Pancreas (tissue), 10 donors: ENCODE measurements at regions not wholly inside any gene's neighbourhood (a gene's known extent, or its start where the extent isn't known, plus 50 kb on each side); places are given as distances from the start of the nearest gene placed in this dataset.

Experiments
- ATAC-seq, 4 donors: fragments of 200-7000 bp; cut with Tn5 transposase; one replicate each; pipeline versions ENCODE4 v1.8.0 to v1.9.1; 2020; ENCODE audit warnings: mild to moderate bottlenecking in 4 of 4, moderate library complexity in 4 of 4
- DNase-seq, 6 donors: peaks; one replicate each; pipeline ENCODE4 v3.0.0-alpha.2; 2020
- FAIRE-seq: peaks from 2 replicates; lab custom pipeline; 2012; peaks lifted over from hg19 to GRCh38; lab: Jason Lieb, UNC
- H3K27ac ChIP-seq, 4 donors: fragments of 200-600 bp; sonication (generic); 1 replicate in 3 of 4; 2 replicates in 1 of 4; pipeline versions ENCODE4 v1.5.0 to v1.8.0; 2020
- H3K27me3 ChIP-seq, 4 donors: fragments of 200-600 bp; one replicate each; pipeline ENCODE4 v1.8.0; 2021
- H3K36me3 ChIP-seq, 3 donors: fragments of 200-600 bp; sonication (generic) in 1 of 3; one replicate each; pipeline versions ENCODE4 v1.5.0 to v1.8.0; 2020 to 2021
- H3K4me1 ChIP-seq, 3 donors: fragments of 200-600 bp; one replicate each; pipeline ENCODE4 v1.8.0; 2021
- H3K4me3 ChIP-seq, 4 donors: fragments of 200-600 bp; sonication (generic) in 2 of 4; one replicate each; pipeline versions ENCODE4 v1.5.0 to v1.8.0; 2020 to 2021
- H3K9me3 ChIP-seq, 4 donors: fragments of 200-600 bp; one replicate each; pipeline ENCODE4 v1.8.0; 2021
- CTCF ChIP-seq, 4 donors: fragments of 200-600 bp; sonication (generic) in 3 of 4; IDR thresholded peaks; one replicate each; pipeline versions ENCODE4 v1.5.0 to v1.8.0; 2021; ENCODE audit warnings: antibody characterized with exemption in 4 of 4
- WGBS, 2 donors: extraction: QIAGEN DNeasy Blood & Tissue Kit; methylation state at CpG; one replicate each; pipeline ENCODE4 v1.1.7; 2013; 5-methylcytosine and 5-hydroxymethylcytosine counted together
- intact Hi-C, 3 donors: fragments of 100-400 bp; cut with DNase I; formaldehyde crosslinking; loops; one replicate each; pipeline versions ENCODE4 v1.11.1 to v1.14.2; 2022
- donor health status: healthy with polysubstance abuse.
- donor health status: DM: no; HTN: no; CAD: no; lungs with moderate emphysema.
- donor health status: DM: no; HTN: no; CAD: no.
- donor health status: control.
- donor health status: control.
- donor health status: Bipolar disorder and iron deficiency.
- donor health status: DM: yes; HTN: yes; CAD: no.
- donor health status: DM: no; HTN: no; CAD: no.
- donor health status: DM: no; HTN: no; CAD: no.
- donor health status: DM: yes; HTN: yes; CAD: no.

- FAIRE-seq: no peak
- TF ChIP-seq CTCF (IDR thresholded peaks at IDR 0.05): no peak
Measured at GRCh38 chr17:73733517-73733916, 89.3 kb upstream of the SDK2 start.

GRCh38 chr17:73735245-73735644 lies 91.0 kb upstream of the SDK2 start:
- Histone ChIP-seq H3K27me3 (no peaks in the 10 kb centered on the region), H3K9me3 (no peaks in the 10 kb centered on the region), H3K4me3 (no peak overlapping the region), H3K27ac (no peak overlapping the region), H3K4me1 (no peaks in the 10 kb centered on the region), H3K36me3 (no peaks in the 10 kb centered on the region)
- TF ChIP-seq CTCF (IDR thresholded peaks at IDR 0.05): no peak
- WGBS, 2 donors: 42 to 46% methylated on average over 6 of the region's 6 CpGs
- DNase-seq: no peak
- intact Hi-C loops: no loop called here
- no peak for ATAC-seq
- no peak for FAIRE-seq

More at GRCh38 chr17:73733517-73733916, 89.3 kb upstream of the SDK2 start:
- H3K36me3 ChIP-seq: no peaks in the 10 kb centered on the region
- H3K27me3 ChIP-seq: no peaks in the 10 kb centered on the region
- no peaks in the 10 kb centered on the region for H3K9me3 ChIP-seq
- WGBS, 2 donors: 29 to 61% methylated on average over 1 of the region's 1 CpG
- H3K27ac ChIP-seq: no peak overlapping the region
- peak in 1 of 4 donors; percentile 39 for ATAC-seq
- intact Hi-C loops: no loop called here
- H3K4me3 ChIP-seq: no peak overlapping the region
- no peak for DNase-seq
- H3K4me1 ChIP-seq: no peaks in the 10 kb centered on the region

GRCh38 chr17:73738751-73739575 lies 94.7 kb upstream of the SDK2 start:
- intact Hi-C loops: no loop called here
- H3K27me3 ChIP-seq: no peaks in the 10 kb centered on the region
- H3K27ac ChIP-seq: no peak overlapping the region
- no peaks in the 10 kb centered on the region for H3K9me3 ChIP-seq
- TF ChIP-seq CTCF (IDR thresholded peaks at IDR 0.05): no peak
- no peaks in the 10 kb centered on the region for H3K4me1 ChIP-seq
- DNase-seq (peak in 1 of 6 donors; percentile 1), ATAC-seq (no peak), FAIRE-seq (no peak)
- H3K4me3 ChIP-seq: no peak overlapping the region
- H3K36me3 ChIP-seq: no peaks in the 10 kb centered on the region
- WGBS, 2 donors: 23 to 26% methylated on average over 16 of the region's 16 CpGs

GRCh38 chr17:73740370-73740769 lies 96.1 kb upstream of the SDK2 start:
- no peak for ATAC-seq
- DNase-seq: no peak
- no peaks in the 10 kb centered on the region for H3K27me3 ChIP-seq

More at GRCh38 chr17:73740370-73740769, 96.1 kb upstream of the SDK2 start:
- no peak for FAIRE-seq
- 52 to 62% methylated on average over 8 of the region's 8 CpGs for WGBS, 2 donors
- TF ChIP-seq CTCF (IDR thresholded peaks at IDR 0.05): no peak
- intact Hi-C loops: no loop called here
- Histone ChIP-seq H3K4me1 (no peaks in the 10 kb centered on the region), H3K9me3 (no peaks in the 10 kb centered on the region), H3K4me3 (no peak overlapping the region), H3K36me3 (no peaks in the 10 kb centered on the region), H3K27ac (no peak overlapping the region)
